Upper lobe of left lung (tissue), 6 donors: ENCODE measurements at regions not wholly inside any gene's neighbourhood (a gene's known extent, or its start where the extent isn't known, plus 50 kb on each side); places are given as distances from the start of the nearest gene placed in this dataset.
A peak's percentile ranks its signal among the peaks of the same experiment; 100 is the strongest.

Source experiments
- ATAC-seq, 2 donors: fragments of 200-7000 bp; cut with Tn5 transposase; one replicate each; pipeline ENCODE4 v1.9.1; 2022; ENCODE audit warnings: mild to moderate bottlenecking in 2 of 2, moderate library complexity in 2 of 2; ENCODE audit not compliant: low FRiP score in 2 of 2
- DNase-seq, 2 donors: peaks; one replicate each; pipeline ENCODE4 v3.0.0-alpha.2; 2019 to 2020
- H3K27ac ChIP-seq, 4 donors: fragments of 200-600 bp; sonication (generic); one replicate each; pipeline ENCODE4 v1.5.1; 2016 to 2019
- H3K27me3 ChIP-seq, 4 donors: fragments of 200-600 bp; sonication (generic); one replicate each; pipeline ENCODE4 v1.5.1; 2017 to 2019
- H3K36me3 ChIP-seq, 4 donors: fragments of 200-600 bp; sonication (generic); one replicate each; pipeline ENCODE4 v1.5.1; 2016 to 2019
- H3K4me1 ChIP-seq, 4 donors: fragments of 200-600 bp; sonication (generic); one replicate each; pipeline ENCODE4 v1.5.1; 2018 to 2019
- H3K4me3 ChIP-seq, 4 donors: fragments of 200-600 bp; sonication (generic); one replicate each; pipeline ENCODE4 v1.5.1; 2017 to 2019; ENCODE audit warnings: mild to moderate bottlenecking in 2 of 4, moderate library complexity in 1 of 4
- H3K9me3 ChIP-seq, 4 donors: fragments of 200-600 bp; sonication (generic); one replicate each; pipeline ENCODE4 v1.5.1; 2018 to 2019
- CTCF ChIP-seq, 6 experiments: fragments of 450-650 bp in 4 of 6; fragments of 200-600 bp in 2 of 6; sonication (generic) in 2 of 6; IDR thresholded peaks; one replicate each; pipeline ENCODE4 v1.5.1; 2016 to 2019; ENCODE audit warnings: antibody characterized with exemption in 6 of 6
- EP300 ChIP-seq, 4 donors: sonication (generic); formaldehyde crosslinking; IDR thresholded peaks; one replicate each; pipeline ENCODE4 v1.5.1; 2017; ENCODE audit warnings: antibody characterized with exemption in 4 of 4, control low read depth in 2 of 4
- POLR2A ChIP-seq, 4 donors: fragments of 450-650 bp; IDR thresholded peaks; one replicate each; pipeline ENCODE4 v1.5.1; 2016 to 2017; ENCODE audit warnings: antibody characterized with exemption in 4 of 4, mild to moderate bottlenecking in 2 of 4
- POLR2AphosphoS5 ChIP-seq, 2 donors: sonication (generic); formaldehyde crosslinking; IDR thresholded peaks; one replicate each; pipeline ENCODE4 v1.5.1; 2017; ENCODE audit warnings: antibody characterized with exemption in 2 of 2
- WGBS, 2 donors: methylation state at CpG; one replicate each; pipeline ENCODE4 v1.1.5; 2017 to 2018; 5-methylcytosine and 5-hydroxymethylcytosine counted together
- donor health status: DM: no; HTN: no; CAD: no; lungs with moderate emphysema.
- donor health status: DM: no; HTN: yes; CAD: no; lungs with severe emphysema.

DNA sequence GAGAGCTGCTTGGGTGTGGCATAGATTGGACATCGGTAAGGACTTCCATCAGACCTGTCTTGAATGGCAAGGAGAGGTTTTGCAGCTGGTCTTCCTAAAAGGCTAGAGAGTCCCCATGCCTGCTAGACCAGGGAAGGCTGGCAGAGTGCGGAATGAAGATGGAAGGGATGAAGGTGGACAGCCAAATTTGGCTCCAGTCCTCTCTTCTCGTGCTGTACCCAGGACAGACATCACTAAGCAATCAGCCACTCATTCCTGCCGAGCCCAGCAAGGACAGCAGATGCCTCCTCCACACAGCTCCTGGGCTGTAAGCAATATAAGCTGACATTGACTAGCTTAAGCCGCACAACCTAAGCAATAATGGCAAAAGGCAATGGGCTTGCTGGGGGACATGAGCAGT, 112.0 kb downstream of the OLFM1 start:
- ATAC-seq, result no peak
- 73 to 78% methylated on average over 4 to 5 of the region's 5 CpGs for WGBS, 2 donors

DNA sequence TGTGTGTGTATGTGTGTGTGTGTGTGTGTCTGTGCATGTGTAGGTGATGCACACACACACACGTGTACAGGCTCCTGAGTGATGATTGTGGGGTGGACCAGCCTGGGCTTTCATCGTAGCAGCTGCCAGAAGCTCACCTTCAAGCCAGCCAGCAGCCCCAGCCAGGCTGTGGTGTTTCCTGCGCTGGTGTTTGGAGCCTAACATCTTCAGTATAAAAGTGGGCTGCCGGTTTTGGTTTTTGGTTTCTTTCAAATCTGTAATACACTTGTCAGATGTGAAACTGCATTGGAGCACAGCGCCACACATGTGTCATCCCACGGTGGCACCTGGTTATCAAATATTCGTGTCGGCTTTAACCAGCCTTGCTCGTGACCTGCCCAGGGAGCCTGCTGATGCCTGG, 114.2 kb downstream of the OLFM1 start:
- 86 to 89% methylated on average over 7 to 9 of the region's 9 CpGs for WGBS, 2 donors

More for the DNA sequence above, 112.0 kb downstream of the OLFM1 start:
- TF ChIP-seq EP300 (IDR thresholded peaks at IDR 0.05), result no peak
- TF ChIP-seq POLR2AphosphoS5 (IDR thresholded peaks at IDR 0.05), result no peak
- TF ChIP-seq CTCF (IDR thresholded peaks at IDR 0.05), result no peak
- no peak for TF ChIP-seq POLR2A (IDR thresholded peaks at IDR 0.05)
- no peak for DNase-seq
- Histone ChIP-seq H3K27ac (no peak overlapping the region), H3K27me3 (no peaks in the 10 kb centered on the region), H3K9me3 (no peaks in the 10 kb centered on the region), H3K4me1 (no peaks in the 10 kb centered on the region), H3K4me3 (no peak overlapping the region), H3K36me3 (no peaks in the 10 kb centered on the region)

DNA sequence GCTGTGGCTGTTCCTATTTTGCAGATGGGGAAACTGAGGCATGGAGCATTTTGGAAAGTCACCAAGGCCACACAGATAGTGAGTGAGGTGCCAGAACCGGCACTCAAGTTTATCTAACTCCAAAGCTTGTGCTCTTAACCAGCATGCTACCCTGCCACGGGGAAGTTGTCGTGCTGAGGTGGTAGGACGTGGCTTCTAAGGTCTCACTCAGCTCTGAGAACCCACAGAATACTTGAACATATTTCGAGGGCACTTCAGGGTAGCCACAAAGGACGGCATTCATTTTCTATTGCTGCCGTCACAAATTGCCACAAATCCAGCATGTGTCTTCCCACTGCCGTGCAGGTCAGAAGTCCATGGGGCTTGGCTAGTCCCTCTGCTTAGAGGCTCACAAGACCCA, 116.7 kb downstream of the OLFM1 start:
- ATAC-seq (peak in 1 of 2 donors; percentile 3), DNase-seq (peak in 1 of 2 donors; percentile 36)
- Histone ChIP-seq H3K27ac (no peak overlapping the region), H3K27me3 (no peaks in the 10 kb centered on the region), H3K4me1 (no peaks in the 10 kb centered on the region), H3K9me3 (no peaks in the 10 kb centered on the region), H3K4me3 (no peak overlapping the region), H3K36me3 (no peaks in the 10 kb centered on the region)
- 69 to 82% methylated on average over 6 to 8 of the region's 8 CpGs for WGBS, 2 donors
- no peak for TF ChIP-seq POLR2AphosphoS5 (IDR thresholded peaks at IDR 0.05)
- no peak for TF ChIP-seq POLR2A (IDR thresholded peaks at IDR 0.05)
- no peak for TF ChIP-seq EP300 (IDR thresholded peaks at IDR 0.05)
- no peak for TF ChIP-seq CTCF (IDR thresholded peaks at IDR 0.05)

More for the DNA sequence above, 114.2 kb downstream of the OLFM1 start:
- no peak overlapping the region for H3K27ac ChIP-seq
- ATAC-seq (no peak), DNase-seq (no peak)
- no peak overlapping the region for H3K4me3 ChIP-seq
- no peaks in the 10 kb centered on the region for H3K27me3 ChIP-seq
- H3K4me1 ChIP-seq, result no peaks in the 10 kb centered on the region
- TF ChIP-seq CTCF (IDR thresholded peaks at IDR 0.05), result no peak
- TF ChIP-seq EP300 (IDR thresholded peaks at IDR 0.05), result no peak
- TF ChIP-seq POLR2A (IDR thresholded peaks at IDR 0.05), result no peak
- TF ChIP-seq POLR2AphosphoS5 (IDR thresholded peaks at IDR 0.05), result no peak
- no peaks in the 10 kb centered on the region for H3K36me3 ChIP-seq
- H3K9me3 ChIP-seq, result no peaks in the 10 kb centered on the region

GRCh38 chr9:135209136-135209535, 121.7 kb downstream of the OLFM1 start:
- Histone ChIP-seq H3K4me3 (no peak overlapping the region), H3K27ac (no peak overlapping the region), H3K4me1 (no peaks in the 10 kb centered on the region), H3K9me3 (peaks cover 0 to 14% (median 4%) of the 10 kb centered on the region in 4 donors), H3K27me3 (no peaks in the 10 kb centered on the region), H3K36me3 (no peaks in the 10 kb centered on the region)
- 75 to 87% methylated on average over 6 to 7 of the region's 7 CpGs for WGBS, 2 donors
- ATAC-seq (no peak), DNase-seq (no peak)
- no peak for TF ChIP-seq EP300 (IDR thresholded peaks at IDR 0.05)

GRCh38 chr9:135209852-135210251, 122.4 kb downstream of the OLFM1 start:
- Histone ChIP-seq H3K4me3 (no peak overlapping the region), H3K27ac (no peak overlapping the region), H3K36me3 (no peaks in the 10 kb centered on the region), H3K27me3 (no peaks in the 10 kb centered on the region), H3K9me3 (peaks cover 0 to 14% (median 4%) of the 10 kb centered on the region in 4 donors), H3K4me1 (no peaks in the 10 kb centered on the region)
- TF ChIP-seq EP300 (IDR thresholded peaks at IDR 0.05) (no peak), POLR2A (IDR thresholded peaks at IDR 0.05) (no peak), CTCF (IDR thresholded peaks at IDR 0.05) (no peak), POLR2AphosphoS5 (IDR thresholded peaks at IDR 0.05) (no peak)
- ATAC-seq (no peak), DNase-seq (no peak)
- WGBS, 2 donors, result 57 to 61% methylated on average over 2 of the region's 2 CpGs
